GM19468 (cell line): ENCODE measurements at regions not wholly inside any gene's neighbourhood (a gene's known extent, or its start where the extent isn't known, plus 50 kb on each side); places are given as distances from the start of the nearest gene placed in this dataset.

Experiments used
- ATAC-seq: cut with Tn5 transposase; IDR thresholded peaks from one replicate; pipeline ENCODE4 v1.9.1; 2021; ENCODE audit warnings: mild to moderate bottlenecking, moderate library complexity, moderate number of reproducible peaks; ENCODE audit not compliant: unreplicated experiment; ENCODE audit errors: extremely low read depth

DNA sequence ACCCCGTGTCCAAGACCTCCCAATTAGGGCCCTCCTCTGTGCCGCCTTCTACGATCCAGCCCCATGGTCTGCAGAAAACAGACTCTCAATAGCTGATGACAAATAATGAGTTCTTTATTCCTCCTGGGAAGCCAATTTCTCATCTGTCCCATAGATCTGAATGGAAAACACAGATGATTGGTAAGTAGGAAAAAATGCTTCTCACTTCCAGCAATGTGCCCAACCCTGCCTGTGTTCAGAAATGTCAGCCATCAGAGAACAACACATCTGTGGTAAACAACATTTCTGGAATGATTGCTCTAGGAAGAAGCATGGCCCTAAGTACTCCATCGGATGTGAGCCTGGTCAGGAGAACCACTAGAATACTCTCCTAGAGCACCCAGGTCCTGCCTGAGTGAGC lies 240.5 kb upstream of the HES1 start:
- ATAC-seq = no peak

- ATAC-seq = no peak
Observed at GRCh38 chr3:193896419-193896818, 239.5 kb upstream of the HES1 start.

- ATAC-seq = no peak
Observed at GRCh38 chr3:193897288-193897687, 238.7 kb upstream of the HES1 start.

DNA sequence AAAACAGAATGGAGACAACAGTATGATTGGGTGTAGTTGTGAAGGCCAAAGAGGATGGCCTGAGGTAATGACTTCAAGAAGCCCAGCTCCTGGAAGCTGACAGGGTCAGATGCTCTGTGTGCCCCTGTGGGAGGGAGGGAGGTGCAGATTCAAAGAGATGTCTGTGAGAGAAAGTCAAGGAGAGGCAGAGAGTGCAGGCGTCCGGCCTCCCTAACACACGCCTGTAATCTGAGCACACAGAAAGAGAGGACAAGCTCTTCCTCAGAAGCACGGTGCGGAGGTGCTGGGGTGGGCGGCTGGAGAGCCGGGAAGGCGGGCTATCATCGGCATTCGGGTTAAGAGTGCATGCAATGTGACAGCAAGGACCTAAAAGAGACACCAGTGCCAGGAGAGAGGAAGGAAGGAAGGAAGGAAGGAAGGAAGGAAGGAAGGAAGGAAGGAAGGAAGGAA lies 238.2 kb upstream of the HES1 start:
- ATAC-seq = no peak

DNA sequence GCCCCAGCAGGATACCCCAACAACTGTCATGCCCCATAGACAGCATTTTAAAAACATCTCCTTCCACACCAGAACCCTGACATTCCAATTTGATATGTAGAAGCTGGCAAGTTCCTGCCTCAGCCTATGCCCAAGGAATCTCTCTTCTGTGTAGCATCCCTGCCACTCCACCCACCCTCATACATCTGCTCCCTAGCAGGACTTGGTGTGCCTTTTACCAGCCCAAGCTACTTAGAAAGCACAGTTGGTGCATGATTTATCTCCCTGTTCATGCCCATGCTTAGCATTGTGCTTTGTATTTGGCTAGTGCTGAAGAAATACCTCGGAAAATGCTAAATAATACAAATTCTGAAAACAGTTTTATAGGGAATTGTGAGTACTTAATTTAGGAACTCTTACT lies 236.9 kb upstream of the HES1 start:
- ATAC-seq = no peak

DNA sequence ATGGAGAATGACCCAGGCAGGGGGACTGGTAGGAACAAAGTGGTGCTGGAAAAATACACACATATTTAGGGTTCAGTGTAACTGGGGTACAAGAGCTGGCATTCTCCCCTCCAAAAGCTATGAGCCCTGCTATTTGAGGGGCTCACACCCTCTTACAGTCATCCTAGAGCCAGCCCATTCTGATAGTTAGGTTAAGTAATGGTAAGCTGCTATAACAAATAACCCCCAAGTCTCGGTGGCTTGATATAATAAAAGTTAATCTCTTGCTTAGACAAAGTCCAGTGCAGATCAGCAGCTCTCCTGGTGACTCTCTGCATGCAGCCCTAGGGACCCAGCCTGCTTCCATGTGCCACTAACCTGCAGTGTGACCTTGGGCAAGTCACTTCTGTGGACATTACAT lies 234.9 kb upstream of the HES1 start:
- ATAC-seq = no peak

DNA sequence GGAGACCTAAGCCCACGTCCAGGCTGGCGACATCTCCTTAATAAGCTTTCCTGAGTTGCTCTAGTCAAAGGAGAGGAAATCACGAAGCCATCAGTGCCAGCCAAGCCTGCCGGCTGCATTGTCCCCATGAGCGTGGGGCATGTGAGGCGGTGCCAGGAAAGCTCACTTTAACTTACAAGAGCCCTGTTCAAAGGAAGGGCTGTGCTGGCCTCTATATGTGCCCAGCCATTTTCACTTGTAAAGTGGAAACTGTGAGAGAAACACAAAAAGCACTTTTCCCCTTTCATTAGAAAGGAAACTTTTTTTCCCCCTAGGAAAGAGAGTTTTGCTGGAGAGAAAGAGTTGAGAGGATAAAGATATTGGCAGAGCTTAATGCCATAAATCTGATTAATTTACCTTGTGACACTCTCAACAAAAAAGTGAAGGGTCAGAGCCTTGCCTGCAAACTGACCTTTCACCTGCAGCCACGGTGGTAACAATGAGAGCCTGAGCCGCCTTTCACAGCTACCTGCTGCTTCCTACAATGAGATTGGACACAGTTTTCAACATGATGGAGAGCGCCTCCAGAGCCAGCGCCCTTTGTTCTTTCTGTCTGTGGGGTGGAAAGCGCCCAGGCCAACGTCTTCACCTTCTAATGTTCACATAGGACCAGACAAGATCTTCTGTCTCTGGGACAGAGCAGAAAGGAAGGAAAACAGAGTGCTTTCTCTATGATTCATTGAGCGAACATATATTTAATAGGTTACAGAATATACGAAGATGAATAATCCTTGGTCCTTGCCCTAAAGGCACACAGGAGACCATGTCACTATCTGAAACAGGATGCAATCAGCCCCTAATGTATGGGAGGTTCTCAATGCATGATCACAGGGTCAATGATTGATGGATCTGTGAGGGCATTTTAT lies 233.1 kb upstream of the HES1 start:
- no peak for ATAC-seq

GRCh38 chr3:193903512-193903817 lies 232.5 kb upstream of the HES1 start:
- no peak for ATAC-seq

GRCh38 chr3:193903966-193904365 lies 232.0 kb upstream of the HES1 start:
- no peak for ATAC-seq

GRCh38 chr3:193905541-193906396 lies 230.2 kb upstream of the HES1 start:
- no peak for ATAC-seq

GRCh38 chr3:193906849-193907410 lies 229.0 kb upstream of the HES1 start:
- ATAC-seq = no peak

DNA sequence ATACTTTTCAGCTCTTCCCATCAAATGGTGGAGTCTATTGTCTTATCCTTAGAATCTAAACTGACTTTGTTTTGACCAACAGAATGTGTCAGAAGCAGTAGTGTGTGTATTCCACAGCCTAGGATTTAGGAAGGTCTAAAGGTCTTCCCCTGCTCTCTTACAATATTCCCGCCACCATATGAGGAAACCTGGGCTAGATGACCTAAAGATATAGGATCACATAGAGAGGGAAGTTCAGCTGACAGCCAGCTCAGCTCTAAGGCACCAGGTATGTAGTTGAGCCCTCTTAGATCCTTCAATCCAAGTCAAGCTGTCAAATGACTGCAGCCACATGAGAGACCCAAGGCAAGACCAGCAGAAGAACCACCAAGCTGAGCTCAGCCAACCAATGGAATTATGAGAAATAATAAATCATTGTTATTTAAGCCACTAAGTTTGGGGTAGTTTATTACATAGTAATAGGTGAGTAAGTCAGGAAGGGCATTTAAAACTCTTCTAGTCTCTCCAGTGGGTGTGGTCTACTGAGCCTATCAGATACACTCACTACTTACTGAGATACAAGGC lies 227.7 kb upstream of the HES1 start:
- ATAC-seq = no peak

GRCh38 chr3:193909387-193909786 lies 226.6 kb upstream of the HES1 start:
- no peak for ATAC-seq

DNA sequence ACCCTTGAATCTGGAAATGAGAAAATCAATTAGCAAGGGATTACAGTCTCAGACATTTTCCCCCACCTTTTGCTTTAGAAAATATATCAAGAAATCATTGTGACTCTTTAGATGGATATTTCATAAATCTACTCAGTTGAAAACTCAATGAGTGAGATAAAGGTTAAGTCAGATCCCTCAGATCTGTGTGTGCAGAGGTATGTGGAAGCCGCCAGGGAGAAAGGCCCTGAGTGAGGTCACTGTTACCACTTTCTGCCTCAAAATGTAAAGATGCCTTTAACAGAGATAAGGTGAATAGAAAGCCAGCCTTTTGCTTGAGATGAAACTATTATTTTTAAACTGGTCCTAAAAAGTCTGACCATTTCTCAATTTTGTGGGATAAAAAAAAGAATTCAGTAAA lies 225.6 kb upstream of the HES1 start:
- ATAC-seq = no peak

- no peak for ATAC-seq
Observed at GRCh38 chr3:193910886-193911738, 224.8 kb upstream of the HES1 start.

DNA sequence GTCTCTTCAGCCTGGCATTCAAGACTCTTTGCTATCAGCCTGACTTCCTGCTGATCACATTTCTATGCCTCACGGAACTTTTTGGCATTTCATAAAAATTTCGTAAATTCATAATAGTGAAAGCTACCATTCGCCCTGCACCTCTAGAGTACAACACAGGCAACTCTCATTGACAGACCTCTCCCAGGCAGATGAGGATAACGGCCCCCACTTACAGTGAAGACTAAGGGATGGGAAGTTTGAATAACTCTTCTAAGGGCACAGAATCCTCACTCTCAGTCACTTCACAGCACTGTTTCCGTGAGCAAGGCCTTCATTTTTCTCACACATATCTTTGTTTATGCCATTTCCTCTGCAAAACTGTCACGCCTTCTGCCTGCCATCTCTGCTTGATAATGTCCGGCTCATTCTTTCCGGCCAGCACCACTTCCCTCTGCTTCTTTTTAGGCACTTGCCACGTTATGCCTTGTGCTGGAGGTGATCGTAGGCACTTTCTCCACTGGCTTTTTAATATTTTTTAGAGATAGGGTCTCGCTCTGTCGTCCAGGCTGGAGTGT lies 224.1 kb upstream of the HES1 start:
- no peak for ATAC-seq

- no peak for ATAC-seq
Observed at GRCh38 chr3:193912621-193913178, 223.2 kb upstream of the HES1 start.

DNA sequence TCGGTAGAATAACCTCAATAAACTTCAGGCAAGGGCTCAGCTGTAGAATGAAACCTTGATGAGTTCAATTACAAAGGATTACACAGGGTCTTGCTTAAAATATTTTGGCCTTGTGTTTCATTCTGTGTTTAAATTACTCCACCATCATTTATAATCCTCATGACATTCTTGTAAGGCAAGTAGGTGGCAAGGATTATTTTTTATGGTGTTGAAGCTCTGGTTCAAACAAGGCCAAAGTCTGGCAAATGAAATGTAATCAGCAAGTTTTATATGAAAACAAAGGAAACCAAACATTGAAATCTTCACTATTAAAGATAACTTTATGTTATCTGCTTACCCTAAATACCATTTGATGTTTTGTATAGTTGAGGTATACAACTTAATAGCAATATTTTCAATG lies 221.3 kb upstream of the HES1 start:
- ATAC-seq = no peak

- ATAC-seq = no peak
Observed at GRCh38 chr3:193915099-193915498, 220.8 kb upstream of the HES1 start.
